Motor neuron (in vitro differentiated cells): ENCODE measurements at regions not wholly inside any gene's neighbourhood (a gene's known extent, or its start where the extent isn't known, plus 50 kb on each side); places are given as distances from the start of the nearest gene placed in this dataset.
A peak's percentile ranks its signal among the peaks of the same experiment; 100 is the strongest.

Experiments used
- ATAC-seq, 8 experiments: fragments of 200-7000 bp; cut with Tn5 transposase; replicated peaks in 6 of 8; 2 replicates each; pipeline ENCODE4 v1.8.0; 2021; ENCODE audit warnings: mild to moderate bottlenecking in 8 of 8, moderate library complexity in 8 of 8
- H3K27ac ChIP-seq, 2 donors: fragments of 250-450 bp; sonication (Bioruptor Pico); 2 replicates each; pipeline ENCODE4 v1.9.0; 2021; ENCODE audit warnings: antibody characterized with exemption in 2 of 2, mild to moderate bottlenecking in 2 of 2, moderate library complexity in 1 of 2
- H3K4me1 ChIP-seq, 2 donors: fragments of 250-450 bp; sonication (Bioruptor Pico); replicated peaks in 1 of 2; 2 replicates each; pipeline ENCODE4 v1.6.1; 2021; ENCODE audit warnings: antibody characterized with exemption in 2 of 2, mild to moderate bottlenecking in 2 of 2, moderate library complexity in 1 of 2
- H3K4me3 ChIP-seq, 5 donors: fragments of 250-450 bp; sonication (Bioruptor Pico); 2 replicates each; pipeline ENCODE4 v1.9.0; 2021; ENCODE audit warnings: antibody characterized with exemption in 5 of 5, mild to moderate bottlenecking in 5 of 5, moderate library complexity in 4 of 5
- WGBS, 10 experiments: fragments of 450-650 bp; shearing (Covaris generic); methylation state at CpG; one replicate each; pipeline ENCODE4 v1.0.0; 2022; 5-methylcytosine and 5-hydroxymethylcytosine counted together
- in situ Hi-C, 9 experiments: fragments of 400-800 bp; cut with MboI; loops; one replicate each; pipeline ENCODE4 v1.15.0; 2021; ENCODE audit warnings: low sequenced_read_pairs in 9 of 9, low pct_unique_long_range_greater_than_20kb in 2 of 9; ENCODE audit not compliant: unreplicated experiment in 9 of 9

- in situ Hi-C loops, result loop anchor here in 1 of 9 experiments (25.0 kb wide), 1 partner anchor 1598 kb away; the partner anchor contains the start of gene HS6ST1
- Histone ChIP-seq H3K27ac (no peak overlapping the region), H3K4me3 (no peak overlapping the region), H3K4me1 (peaks cover 17% of the 10 kb centered on the region in 2 donors)
- no peak for ATAC-seq
- 33 to 100% (median 75%) methylated on average over 1 to 4 of the region's 10 CpGs; no CpG with 5 or more reads in 2 of the 10 experiments for WGBS, 10 experiments
Observed at GRCh38 chr2:129910446-129911362, 68.8 kb upstream of the RAB6C start.

DNA sequence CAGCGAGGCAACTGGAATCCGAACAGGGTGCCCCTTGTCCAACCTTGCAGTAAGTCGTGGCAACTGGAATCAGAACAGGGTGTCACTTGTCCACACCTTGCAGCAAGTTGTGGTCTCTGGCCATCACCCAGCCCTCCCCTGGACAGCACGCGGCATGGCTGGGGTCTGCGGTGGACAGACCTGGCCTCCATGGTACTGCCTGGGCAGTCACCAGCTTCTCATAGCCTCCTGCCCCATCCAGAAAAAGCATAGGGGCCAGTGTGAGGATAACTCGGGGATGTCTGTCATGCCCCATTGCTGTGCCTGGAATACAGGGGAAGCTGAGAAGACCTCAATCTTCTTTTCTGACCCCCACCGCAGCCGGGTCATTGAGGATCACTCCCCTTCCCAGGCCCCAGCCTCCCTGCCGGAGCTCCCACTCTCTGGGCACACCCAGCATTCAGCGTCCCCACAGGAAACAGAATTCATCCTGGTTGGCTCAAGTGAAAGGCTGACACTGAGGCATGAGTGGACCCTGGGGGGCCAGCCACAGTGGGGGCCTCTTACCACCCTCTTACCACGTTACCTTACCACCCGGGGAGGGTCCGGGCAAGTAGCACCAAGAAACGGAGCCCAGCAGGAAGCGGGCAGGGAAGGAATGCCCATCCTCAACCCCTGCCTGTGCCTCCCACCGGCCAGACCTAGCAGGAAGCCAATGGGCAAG, 68.0 kb upstream of the RAB6C start:
- no peak for ATAC-seq
- WGBS, 10 experiments, result 60 to 95% (median 67%) methylated on average over 1 to 4 of the region's 17 CpGs; no CpG with 5 or more reads in 7 of the 10 experiments
- H3K27ac ChIP-seq, result no peak overlapping the region
- peaks cover 13 to 16% of the 10 kb centered on the region in 2 donors for H3K4me1 ChIP-seq
- H3K4me3 ChIP-seq, result no peak overlapping the region
- in situ Hi-C loops, result loop anchor here in 1 of 9 experiments (25.0 kb wide), 1 partner anchor 1599 kb away; the partner anchor contains the start of gene HS6ST1

GRCh38 chr2:129912066-129912820, 67.2 kb upstream of the RAB6C start:
- H3K4me1 ChIP-seq, result peaks cover 6 to 9% of the 10 kb centered on the region in 2 donors
- peak in 3 of 8 experiments; percentile 15 to 34 (median 19) for ATAC-seq
- 20 to 95% (median 60%) methylated on average over 1 to 8 of the region's 24 CpGs; no CpG with 5 or more reads in 5 of the 10 experiments for WGBS, 10 experiments
- no peak overlapping the region for H3K4me3 ChIP-seq
- H3K27ac ChIP-seq, result no peak overlapping the region
- in situ Hi-C loops, result loop anchor here in 1 of 9 experiments (25.0 kb wide), 1 partner anchor 1600 kb away; the partner anchor contains the start of gene HS6ST1

DNA sequence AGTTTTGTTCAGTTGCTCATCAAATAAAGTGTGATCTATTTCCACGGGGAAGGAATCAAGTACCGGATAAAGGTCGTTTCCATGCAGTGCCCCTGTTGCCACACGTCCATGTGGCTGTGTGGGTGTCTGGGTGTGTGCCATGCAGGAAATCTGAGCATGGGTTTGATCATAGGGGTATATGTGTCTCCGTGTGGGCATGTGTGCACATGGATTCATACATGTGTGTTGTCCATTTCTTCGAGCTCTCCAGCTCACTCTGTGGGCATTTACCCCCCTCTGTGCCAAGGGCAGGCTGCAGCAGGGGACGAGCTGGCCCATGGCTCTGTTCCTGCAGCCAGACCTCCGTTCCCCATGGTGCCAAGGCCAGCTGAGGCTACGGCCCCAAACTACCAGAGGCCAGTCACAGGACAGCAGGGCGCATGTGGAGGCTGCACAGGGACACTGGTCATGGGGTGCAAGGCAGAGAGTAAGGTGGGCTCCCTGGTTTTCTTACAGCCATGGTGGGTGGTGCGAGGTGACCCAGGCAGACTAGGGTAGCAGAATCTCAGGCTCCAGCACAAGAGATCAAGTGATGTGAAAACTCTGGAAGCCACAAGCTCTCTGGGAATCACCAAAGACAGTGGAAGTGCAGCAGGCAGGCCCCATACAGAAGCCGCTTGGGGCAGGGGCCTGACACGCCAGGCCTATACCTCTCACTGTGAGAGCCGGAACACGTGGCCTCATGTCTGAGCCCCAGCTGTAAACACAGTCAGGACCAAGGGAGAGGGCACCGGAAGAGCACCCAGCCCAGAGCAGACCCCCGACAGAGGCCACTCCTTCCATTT, 66.4 kb upstream of the RAB6C start:
- in situ Hi-C loops, result loop anchor here in 1 of 9 experiments (25.0 kb wide), 1 partner anchor 1601 kb away; the partner anchor contains the start of gene HS6ST1
- no peak overlapping the region for H3K4me3 ChIP-seq
- no peak for ATAC-seq
- H3K27ac ChIP-seq, result no peak overlapping the region
- WGBS, 10 experiments, result 10 to 100% (median 90%) methylated on average over 1 to 5 of the region's 17 CpGs; no CpG with 5 or more reads in 5 of the 10 experiments
- H3K4me1 ChIP-seq, result peaks cover 0 to under 1% of the 10 kb centered on the region in 2 donors

DNA sequence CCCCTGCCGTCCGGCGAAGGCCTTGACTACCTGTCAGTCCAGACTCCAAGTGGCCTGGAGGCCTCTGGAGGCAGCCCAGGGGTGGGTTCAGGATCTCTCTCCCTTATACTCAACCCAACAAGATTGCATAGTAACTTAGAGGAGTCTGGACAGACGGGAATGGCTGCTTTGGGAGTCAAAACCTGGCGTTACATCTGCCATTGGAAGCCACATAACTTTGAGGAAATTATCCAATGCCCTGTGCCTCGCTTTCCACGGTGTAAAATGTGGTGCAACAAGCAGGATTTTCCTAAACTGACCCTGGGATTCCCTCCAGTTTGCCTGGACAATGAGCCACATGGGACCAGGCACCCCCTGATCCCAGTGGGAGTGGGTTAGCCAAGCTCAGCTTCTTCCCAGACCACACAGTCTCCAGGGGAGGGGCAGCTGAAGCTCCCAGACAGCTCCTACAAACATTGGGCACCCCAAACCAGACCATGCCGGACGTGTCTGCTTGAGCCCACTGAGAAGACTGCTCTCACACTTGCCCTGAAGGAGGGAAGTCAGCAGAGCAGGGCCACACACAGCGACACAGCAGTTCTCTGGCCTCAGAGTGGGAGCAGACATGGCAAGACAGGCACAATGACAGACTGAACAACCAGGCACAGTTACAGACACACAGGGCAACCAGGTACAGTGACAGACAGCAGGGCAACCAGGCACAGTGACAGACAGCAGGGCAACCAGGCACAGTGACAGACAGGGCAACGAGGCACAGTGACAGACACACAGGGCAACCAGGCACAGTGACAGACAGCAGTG, 65.6 kb upstream of the RAB6C start:
- no peak overlapping the region for H3K4me3 ChIP-seq
- no peak overlapping the region for H3K27ac ChIP-seq
- peak in 4 of 8 experiments; percentile 33 to 53 (median 46) for ATAC-seq
- no peaks in the 10 kb centered on the region for H3K4me1 ChIP-seq
- WGBS, 10 experiments, result 13 to 85% (median 42%) methylated on average over 1 to 3 of the region's 11 CpGs; no CpG with 5 or more reads in 4 of the 10 experiments
- in situ Hi-C loops, result loop anchor here in 1 of 9 experiments (25.0 kb wide), 1 partner anchor 1602 kb away; the partner anchor contains the start of gene HS6ST1

DNA sequence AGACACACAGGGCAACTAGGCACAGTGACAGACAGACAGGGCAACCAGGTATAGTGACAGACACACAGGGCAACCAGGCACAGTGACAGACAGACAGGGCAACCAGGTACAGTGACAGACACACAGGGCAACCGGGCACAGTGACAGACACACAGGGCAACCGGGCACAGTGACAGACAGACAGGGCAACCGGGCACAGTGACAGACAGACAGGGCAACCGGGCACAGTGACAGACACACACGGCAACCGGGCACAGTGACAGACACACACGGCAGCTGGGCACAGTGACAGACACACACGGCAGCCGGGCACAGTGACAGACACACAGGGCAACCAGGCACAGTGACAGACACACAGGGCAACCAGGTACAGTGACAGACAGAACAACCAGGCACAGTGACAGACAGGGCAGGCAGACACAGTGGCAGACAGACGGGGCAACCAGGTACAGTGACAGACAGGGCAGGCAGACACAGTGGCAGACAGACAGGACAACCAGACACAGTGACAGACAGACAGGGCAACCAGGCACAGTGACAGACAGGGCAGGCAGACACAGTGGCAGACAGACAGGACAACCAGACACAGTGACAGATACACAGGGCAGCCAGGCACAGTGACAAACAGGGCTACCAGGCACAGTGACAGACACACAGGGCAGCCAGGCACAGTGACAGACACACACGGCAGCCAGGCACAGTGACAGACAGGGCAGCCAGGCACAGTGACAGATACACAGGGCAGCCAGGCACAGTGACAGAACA, 64.7 kb upstream of the RAB6C start:
- in situ Hi-C loops, result loop anchor here in 1 of 9 experiments (25.0 kb wide), 1 partner anchor 1602 kb away; the partner anchor contains the start of gene HS6ST1
- WGBS, 10 experiments, result 42 to 88% (median 71%) methylated on average over 2 to 8 of the region's 11 CpGs; no CpG with 5 or more reads in 4 of the 10 experiments
- Histone ChIP-seq H3K4me1 (no peaks in the 10 kb centered on the region), H3K4me3 (no peak overlapping the region), H3K27ac (no peak overlapping the region)
- ATAC-seq, result no peak

GRCh38 chr2:129915303-129915840, 64.1 kb upstream of the RAB6C start:
- in situ Hi-C loops, result loop anchor here in 1 of 9 experiments (25.0 kb wide), 1 partner anchor 1603 kb away; the partner anchor contains the start of gene HS6ST1
- 0 to 100% (median 79%) methylated on average over 1 to 2 of the region's 3 CpGs; no CpG with 5 or more reads in 4 of the 10 experiments for WGBS, 10 experiments
- ATAC-seq, result no peak

GRCh38 chr2:129918604-129919003, 60.9 kb upstream of the RAB6C start:
- Histone ChIP-seq H3K4me1 (peaks cover 0 to 2% of the 10 kb centered on the region in 2 donors), H3K4me3 (no peak overlapping the region), H3K27ac (no peak overlapping the region)
- ATAC-seq, result no peak
- in situ Hi-C loops, result loop anchor here in 1 of 9 experiments (25.0 kb wide), 1 partner anchor 1606 kb away; the partner anchor contains the start of gene HS6ST1
- WGBS, 10 experiments, result 13 to 100% (median 85%) methylated on average over 1 of the region's 1 CpG; no CpG with 5 or more reads in 1 of the 10 experiments

More at GRCh38 chr2:129915303-129915840, 64.1 kb upstream of the RAB6C start:
- no peak overlapping the region for H3K27ac ChIP-seq
- H3K4me3 ChIP-seq, result no peak overlapping the region
- H3K4me1 ChIP-seq, result no peaks in the 10 kb centered on the region

DNA sequence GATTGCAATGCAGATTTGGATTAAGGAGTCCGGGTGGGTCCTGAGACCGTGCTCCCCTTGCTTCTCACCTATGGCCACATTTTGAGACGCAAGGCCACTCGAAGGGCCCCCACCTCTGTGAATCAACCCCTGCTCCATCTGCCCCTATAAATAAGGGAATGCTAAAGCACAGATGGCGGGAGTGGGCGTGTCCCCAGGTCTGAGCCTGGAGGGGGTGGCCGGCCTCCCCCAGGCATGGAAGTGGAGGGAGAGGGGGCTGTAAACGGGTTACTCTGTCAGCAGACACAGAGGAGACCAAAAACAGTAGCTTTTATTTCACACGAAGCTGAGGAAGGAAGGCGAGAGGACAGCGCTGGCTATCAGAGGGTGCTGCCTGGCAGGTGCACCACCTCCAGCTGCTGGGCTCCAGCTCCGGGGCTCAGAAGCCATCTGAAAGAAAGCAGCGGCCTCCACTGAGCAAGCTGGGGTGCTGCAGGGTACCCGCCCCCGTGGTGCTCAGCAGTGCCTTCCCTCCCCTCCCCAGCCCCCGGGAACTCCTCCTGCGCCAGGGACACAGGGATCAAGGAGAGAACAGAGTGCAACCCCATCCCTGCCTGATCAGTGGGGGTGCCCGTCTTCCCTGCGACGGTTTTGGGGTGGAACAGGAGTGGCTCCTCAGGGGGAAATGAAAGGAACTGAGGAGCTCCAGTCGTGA, 56.7 kb upstream of the RAB6C start:
- H3K4me3 ChIP-seq, result peak overlapping the region in 4 of 5 donors; percentile 21 to 32 (median 24)
- ATAC-seq, result peak; percentile 49 to 86 (median 80)
- in situ Hi-C loops, result loop anchor here in 1 of 9 experiments (25.0 kb wide), 1 partner anchor 1610 kb away; the partner anchor contains the start of gene HS6ST1
- WGBS, 10 experiments, result 0 to 80% (median 18%) methylated on average over 2 to 3 of the region's 21 CpGs; no CpG with 5 or more reads in 6 of the 10 experiments
- peaks cover 0 to 2% of the 10 kb centered on the region in 2 donors for H3K4me1 ChIP-seq
- H3K27ac ChIP-seq, result no peak overlapping the region
